Vagina (tissue), 2 donors: ENCODE measurements at regions not wholly inside any gene's neighbourhood (a gene's known extent, or its start where the extent isn't known, plus 50 kb on each side); places are given as distances from the start of the nearest gene placed in this dataset.

ENCODE experiments used
- DNase-seq, 2 donors: peaks; one replicate each; pipeline ENCODE4 v3.0.0-alpha.2; 2017; ENCODE audit errors: extremely low spot score in 2 of 2
- H3K27ac ChIP-seq: fragments of 200-600 bp; sonication (generic); one replicate; pipeline ENCODE4 v1.5.1; 2019
- H3K27me3 ChIP-seq: fragments of 200-600 bp; sonication (generic); one replicate; pipeline ENCODE4 v1.5.1; 2019
- H3K36me3 ChIP-seq, 2 donors: fragments of 200-600 bp; sonication (generic); one replicate each; pipeline ENCODE4 v1.5.1; 2017 to 2019
- H3K4me1 ChIP-seq: fragments of 200-600 bp; sonication (generic); one replicate; pipeline ENCODE4 v1.5.1; 2019
- H3K4me3 ChIP-seq, 2 donors: fragments of 200-600 bp; sonication (generic); 1 replicate in 1 of 2; 2 replicates in 1 of 2; pipeline ENCODE4 v1.5.1; 2016 to 2019
- H3K9me3 ChIP-seq: fragments of 200-600 bp; sonication (generic); one replicate; pipeline ENCODE4 v1.5.1; 2019
- POLR2A ChIP-seq, 2 donors: fragments of 450-650 bp; IDR thresholded peaks; one replicate each; pipeline ENCODE4 v1.6.1; 2017; ENCODE audit warnings: antibody characterized with exemption in 2 of 2, mild to moderate bottlenecking in 2 of 2, moderate library complexity in 2 of 2
- POLR2AphosphoS5 ChIP-seq, 2 donors: sonication (generic); formaldehyde crosslinking; IDR thresholded peaks; one replicate each; pipeline ENCODE4 v1.9.0; 2017; ENCODE audit warnings: antibody characterized with exemption in 2 of 2, mild to moderate bottlenecking in 2 of 2, low read depth in 1 of 2; ENCODE audit not compliant: insufficient read depth in 1 of 2
- intact Hi-C: fragments of 100-400 bp; cut with DNase I; formaldehyde crosslinking; loops from one replicate; pipeline ENCODE4 v1.15.1; 2023
- TF ChIP-seq, protein P1 (sequence below), 3 experiments: fragments of 450-650 bp in 2 of 3; fragments of 200-600 bp in 1 of 3; sonication (generic) in 1 of 3; IDR thresholded peaks; one replicate each; pipeline ENCODE4 v1.5.1; 2017 to 2019; ENCODE audit warnings: antibody characterized with exemption in 3 of 3, mild to moderate bottlenecking in 2 of 3, moderate library complexity in 2 of 3

GRCh38 chr6:120947111-120947510 is 387.2 kb downstream of the TBC1D32 start:
- H3K36me3 ChIP-seq = no peaks in the 10 kb centered on the region
- H3K27ac ChIP-seq = no peak overlapping the region
- intact Hi-C loops = no loop called here
- H3K27me3 ChIP-seq = no peaks in the 10 kb centered on the region
- TF ChIP-seq POLR2A (IDR thresholded peaks at IDR 0.05) (no peak), POLR2AphosphoS5 (IDR thresholded peaks at IDR 0.05; ENCODE audit: insufficient read depth in 1 of 2, low read depth in 1 of 2) (no peak)
- TF ChIP-seq, protein P1, sequence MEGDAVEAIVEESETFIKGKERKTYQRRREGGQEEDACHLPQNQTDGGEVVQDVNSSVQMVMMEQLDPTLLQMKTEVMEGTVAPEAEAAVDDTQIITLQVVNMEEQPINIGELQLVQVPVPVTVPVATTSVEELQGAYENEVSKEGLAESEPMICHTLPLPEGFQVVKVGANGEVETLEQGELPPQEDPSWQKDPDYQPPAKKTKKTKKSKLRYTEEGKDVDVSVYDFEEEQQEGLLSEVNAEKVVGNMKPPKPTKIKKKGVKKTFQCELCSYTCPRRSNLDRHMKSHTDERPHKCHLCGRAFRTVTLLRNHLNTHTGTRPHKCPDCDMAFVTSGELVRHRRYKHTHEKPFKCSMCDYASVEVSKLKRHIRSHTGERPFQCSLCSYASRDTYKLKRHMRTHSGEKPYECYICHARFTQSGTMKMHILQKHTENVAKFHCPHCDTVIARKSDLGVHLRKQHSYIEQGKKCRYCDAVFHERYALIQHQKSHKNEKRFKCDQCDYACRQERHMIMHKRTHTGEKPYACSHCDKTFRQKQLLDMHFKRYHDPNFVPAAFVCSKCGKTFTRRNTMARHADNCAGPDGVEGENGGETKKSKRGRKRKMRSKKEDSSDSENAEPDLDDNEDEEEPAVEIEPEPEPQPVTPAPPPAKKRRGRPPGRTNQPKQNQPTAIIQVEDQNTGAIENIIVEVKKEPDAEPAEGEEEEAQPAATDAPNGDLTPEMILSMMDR (IDR thresholded peaks at IDR 0.05) = no peak
- no peaks in the 10 kb centered on the region for H3K4me1 ChIP-seq
- H3K9me3 ChIP-seq = no peaks in the 10 kb centered on the region
- DNase-seq = no peak
- H3K4me3 ChIP-seq = no peak overlapping the region

DNA sequence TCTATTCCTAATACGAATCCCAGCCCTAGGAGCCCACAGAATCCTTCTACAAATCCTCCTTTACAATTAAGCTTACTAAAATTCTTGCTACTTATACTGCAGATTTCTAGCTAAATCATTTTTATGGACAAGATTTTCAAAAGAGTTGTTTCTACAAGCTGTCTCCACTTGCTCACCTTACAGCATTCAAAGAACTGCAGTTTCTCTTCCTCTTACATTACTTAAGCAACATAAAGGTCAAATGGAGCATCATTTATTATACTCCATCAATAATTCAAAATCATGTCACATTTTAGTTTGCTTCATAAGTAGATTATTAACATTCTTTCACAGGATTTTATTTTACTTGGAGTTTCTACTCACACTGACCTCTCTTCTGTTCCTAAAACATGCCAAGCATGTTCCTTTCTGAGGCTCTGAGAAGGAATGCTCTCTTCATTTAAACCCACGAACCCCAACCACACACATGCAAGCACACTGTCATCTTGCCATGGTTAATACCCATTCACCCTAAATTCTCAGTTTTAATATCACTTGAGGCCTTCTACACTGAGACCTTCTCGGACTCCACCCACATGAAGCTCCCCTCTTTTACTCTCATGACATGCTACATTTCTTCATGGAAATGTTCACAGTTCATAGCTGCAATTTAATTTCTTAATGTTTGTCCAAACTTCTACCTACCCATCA is 388.2 kb downstream of the TBC1D32 start:
- Histone ChIP-seq H3K4me3 (no peak overlapping the region), H3K27me3 (no peaks in the 10 kb centered on the region), H3K4me1 (no peaks in the 10 kb centered on the region), H3K27ac (no peak overlapping the region), H3K9me3 (no peaks in the 10 kb centered on the region), H3K36me3 (no peaks in the 10 kb centered on the region)
- TF ChIP-seq POLR2AphosphoS5 (IDR thresholded peaks at IDR 0.05; ENCODE audit: insufficient read depth in 1 of 2, low read depth in 1 of 2) (no peak), POLR2A (IDR thresholded peaks at IDR 0.05) (no peak)
- TF ChIP-seq, protein P1 (IDR thresholded peaks at IDR 0.05) = no peak
- intact Hi-C loops = no loop called here
- DNase-seq = no peak

GRCh38 chr6:120938876-120939472 is 395.3 kb downstream of the TBC1D32 start:
- no peak overlapping the region for H3K27ac ChIP-seq
- no peaks in the 10 kb centered on the region for H3K4me1 ChIP-seq
- DNase-seq = no peak
- no peak overlapping the region for H3K4me3 ChIP-seq
- TF ChIP-seq, protein P1 (IDR thresholded peaks at IDR 0.05) = no peak
- TF ChIP-seq POLR2A (IDR thresholded peaks at IDR 0.05) (no peak), POLR2AphosphoS5 (IDR thresholded peaks at IDR 0.05; ENCODE audit: insufficient read depth in 1 of 2, low read depth in 1 of 2) (no peak)
- intact Hi-C loops = no loop called here
- H3K27me3 ChIP-seq = no peaks in the 10 kb centered on the region
- H3K9me3 ChIP-seq = no peaks in the 10 kb centered on the region
- no peaks in the 10 kb centered on the region for H3K36me3 ChIP-seq

- TF ChIP-seq, protein P1 (IDR thresholded peaks at IDR 0.05) = no peak
- TF ChIP-seq POLR2AphosphoS5 (IDR thresholded peaks at IDR 0.05; ENCODE audit: insufficient read depth in 1 of 2, low read depth in 1 of 2) (no peak), POLR2A (IDR thresholded peaks at IDR 0.05) (no peak)
- intact Hi-C loops = no loop called here
- Histone ChIP-seq H3K4me3 (no peak overlapping the region), H3K36me3 (no peaks in the 10 kb centered on the region), H3K4me1 (no peaks in the 10 kb centered on the region), H3K27me3 (no peaks in the 10 kb centered on the region), H3K9me3 (no peaks in the 10 kb centered on the region), H3K27ac (no peak overlapping the region)
- no peak for DNase-seq
These were observed 396.0 kb downstream of the TBC1D32 start for GRCh38 chr6:120938164-120938875.

DNA sequence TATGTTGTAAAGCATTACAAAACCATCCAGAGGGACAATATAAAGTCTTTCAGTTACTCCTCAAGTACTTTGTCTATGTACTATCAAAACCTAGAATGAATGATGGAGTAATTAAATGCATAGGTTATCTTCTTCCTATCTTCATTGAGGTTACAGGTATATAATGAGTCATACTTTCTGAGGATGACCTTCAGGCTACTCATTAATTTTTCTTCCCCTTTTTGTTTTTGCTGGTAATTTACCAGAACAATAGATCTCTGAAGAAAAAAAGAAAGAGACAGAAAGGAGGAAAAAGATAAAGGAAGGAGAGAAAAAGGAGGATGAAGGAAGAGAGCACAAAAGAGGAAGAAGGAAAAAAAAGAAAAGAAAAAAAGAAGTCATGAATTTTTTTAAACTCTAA is 398.4 kb downstream of the TBC1D32 start:
- Histone ChIP-seq H3K4me3 (no peak overlapping the region), H3K4me1 (no peaks in the 10 kb centered on the region), H3K9me3 (no peaks in the 10 kb centered on the region), H3K27ac (no peak overlapping the region), H3K27me3 (no peaks in the 10 kb centered on the region), H3K36me3 (no peaks in the 10 kb centered on the region)
- TF ChIP-seq POLR2A (IDR thresholded peaks at IDR 0.05) = no peak
- TF ChIP-seq, protein P1 (IDR thresholded peaks at IDR 0.05) = no peak
- TF ChIP-seq POLR2AphosphoS5 (IDR thresholded peaks at IDR 0.05; ENCODE audit: insufficient read depth in 1 of 2, low read depth in 1 of 2) = no peak
- intact Hi-C loops = no loop called here
- DNase-seq = no peak
